Suppressor macrophage treated with lipopolysaccharide for 4 hours (primary cell): ENCODE measurements at regions not wholly inside any gene's neighbourhood (a gene's known extent, or its start where the extent isn't known, plus 50 kb on each side); places are given as distances from the start of the nearest gene placed in this dataset.

Experiments
- DNase-seq: peaks from one replicate; pipeline ENCODE4 v3.0.0-alpha.2; 2020

GRCh38 chr9:129336601-129337331 lies 158.7 kb upstream of the IER5L start:
- peak; percentile 55 for DNase-seq

- no peak for DNase-seq
Observed at GRCh38 chr9:129336130-129336528, 158.1 kb upstream of the IER5L start.

- peak; percentile 47 for DNase-seq
Observed at GRCh38 chr9:129335464-129336129, 157.5 kb upstream of the IER5L start.

GRCh38 chr9:129334105-129334935 lies 156.3 kb upstream of the IER5L start:
- DNase-seq: peak; percentile 88

- DNase-seq: peak; percentile 72
Observed at GRCh38 chr9:129333617-129334104, 155.6 kb upstream of the IER5L start.

GRCh38 chr9:129332581-129332980 lies 154.5 kb upstream of the IER5L start:
- no peak for DNase-seq

- DNase-seq: no peak
Observed at GRCh38 chr9:129331772-129332500, 153.9 kb upstream of the IER5L start.

GRCh38 chr9:129331493-129331765 lies 153.4 kb upstream of the IER5L start:
- DNase-seq: no peak

- DNase-seq: no peak
Observed at GRCh38 chr9:129330711-129331492, 152.8 kb upstream of the IER5L start.

GRCh38 chr9:129328355-129329042 lies 150.4 kb upstream of the IER5L start:
- DNase-seq: no peak

GRCh38 chr9:129327552-129328328 lies 149.7 kb upstream of the IER5L start:
- peak; percentile 78 for DNase-seq

GRCh38 chr9:129326061-129327005 lies 148.3 kb upstream of the IER5L start:
- DNase-seq: no peak

- DNase-seq: no peak
Observed at GRCh38 chr9:129324808-129325502, 146.9 kb upstream of the IER5L start.

GRCh38 chr9:129323999-129324553 lies 146.0 kb upstream of the IER5L start:
- no peak for DNase-seq

GRCh38 chr9:129323376-129323998 lies 145.4 kb upstream of the IER5L start:
- DNase-seq: no peak

- no peak for DNase-seq
Observed at GRCh38 chr9:129322641-129323375, 144.7 kb upstream of the IER5L start.

GRCh38 chr9:129322022-129322621 lies 144.1 kb upstream of the IER5L start:
- no peak for DNase-seq
